SW 1271 (cell line): ENCODE measurements at regions not wholly inside any gene's neighbourhood (a gene's known extent, or its start where the extent isn't known, plus 50 kb on each side); places are given as distances from the start of the nearest gene placed in this dataset.

Experiments
- DNase-seq, 2 experiments: peaks; one replicate each; lab custom pipeline; 2025; lab: John Stamatoyannopoulos, UW

DNA sequence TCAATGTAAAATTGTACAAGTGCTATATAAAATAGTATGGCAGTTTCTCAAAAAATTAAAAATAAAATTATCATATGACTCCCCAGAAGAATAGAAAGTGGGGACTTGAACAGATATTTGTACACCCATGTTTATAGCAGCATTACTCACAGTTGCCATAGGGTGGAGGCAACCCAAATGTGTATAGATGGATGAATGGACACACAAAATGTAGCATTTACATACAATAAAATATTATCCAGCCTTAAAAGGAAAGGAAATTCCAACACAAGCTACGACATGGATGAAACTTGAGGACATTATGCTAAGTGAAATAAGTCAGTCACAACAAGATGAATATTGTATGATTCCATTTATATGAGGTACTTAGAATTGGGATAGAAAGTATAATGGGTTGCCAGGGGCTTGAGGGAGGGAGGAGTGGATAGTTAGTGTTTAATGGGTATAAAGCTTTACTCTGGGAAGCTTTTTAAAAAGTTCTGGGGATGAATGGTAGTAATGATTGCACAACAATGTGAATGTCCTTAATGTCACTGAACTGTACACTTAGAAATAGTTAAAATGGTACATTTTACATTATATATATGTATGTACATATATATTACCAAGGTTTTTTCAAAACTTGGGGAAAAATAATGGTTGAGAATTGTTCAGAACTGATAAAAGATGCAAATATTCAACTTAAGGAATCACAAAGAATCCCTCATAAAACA is 53.0 kb upstream of the ADORA3 start:
- DNase-seq = no peak

GRCh38 chr1:111559736-111560279 is 56.4 kb upstream of the ADORA3 start:
- DNase-seq = no peak

DNA sequence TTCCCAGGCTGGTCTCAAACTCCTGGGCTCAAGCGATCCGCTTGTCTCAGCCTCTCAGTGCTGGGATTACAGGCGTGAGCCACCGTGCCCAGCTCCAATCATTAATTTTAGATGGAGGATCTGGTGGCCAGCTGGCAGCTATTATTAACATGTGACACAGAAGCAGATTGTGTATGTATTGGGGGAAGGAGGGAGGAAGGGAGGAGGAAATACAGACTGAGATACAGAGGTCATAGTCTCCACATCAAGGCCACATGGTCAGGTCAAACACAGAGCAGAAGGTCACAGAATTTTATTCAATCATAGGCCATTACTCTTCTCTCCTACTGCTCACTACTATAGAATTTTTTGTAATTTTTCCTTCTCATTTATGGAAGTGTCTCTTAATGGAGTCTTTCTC is 57.9 kb upstream of the ADORA3 start:
- no peak for DNase-seq

DNA sequence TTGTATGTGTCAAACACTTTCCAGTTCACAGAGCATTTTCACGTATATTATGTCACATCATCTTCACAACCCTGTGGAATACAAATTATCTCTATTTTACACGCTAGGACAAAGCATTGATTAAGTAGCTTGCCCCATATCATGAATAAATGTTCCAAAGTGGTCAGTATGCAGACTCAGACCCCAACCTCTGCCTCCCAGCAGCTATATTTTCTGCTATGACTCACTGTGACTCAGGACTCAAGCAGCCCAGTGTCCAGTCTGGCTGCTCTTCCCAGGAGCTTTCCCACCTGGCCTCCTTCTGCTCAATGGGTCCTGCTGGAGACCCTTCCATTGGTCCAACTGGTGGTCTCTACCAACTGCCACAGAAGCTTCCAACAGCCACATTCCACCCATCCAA is 56.0 kb upstream of the RAP1A start:
- DNase-seq = peak in 1 of 2 experiments; percentile 5

DNA sequence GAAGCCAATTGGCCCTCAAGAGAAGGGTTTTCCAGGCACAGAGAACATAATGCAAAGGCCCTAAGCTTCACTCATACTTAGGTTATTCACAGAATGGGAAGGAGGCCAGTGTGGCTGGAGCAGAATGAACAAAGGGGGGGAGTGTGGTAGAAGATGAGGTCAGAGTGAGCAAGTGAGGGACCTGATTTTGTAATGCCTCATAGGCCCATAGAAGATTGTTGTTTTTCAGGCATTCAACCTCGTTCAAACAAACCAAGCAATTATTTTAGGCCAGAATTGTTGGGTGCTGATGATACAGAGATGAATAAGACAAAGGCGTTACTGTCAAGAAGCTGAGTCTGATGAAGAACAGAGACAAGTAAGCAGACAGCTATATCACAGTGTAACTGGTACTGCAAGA is 54.5 kb upstream of the RAP1A start:
- no peak for DNase-seq

- no peak for DNase-seq
Measured at GRCh38 chr1:111565968-111566367, 53.6 kb upstream of the RAP1A start.

GRCh38 chr1:111568160-111568647 is 51.4 kb upstream of the RAP1A start:
- DNase-seq = no peak
